ENCODE measurements at regions not wholly inside any gene's neighbourhood (a gene's known extent, or its start where the extent isn't known, plus 50 kb on each side); places are given as distances from the start of the nearest gene placed in this dataset.

GRCh38 chr2:72027426-72028161 is 120.1 kb downstream of the CYP26B1 start:
- Histone ChIP-seq H3K4me1 (ENCODE audit: control insufficient read depth in 2 of 3, insufficient read depth in 2 of 3, low read depth in 1 of 3, low read length in 3 of 3) (no peaks in the 10 kb centered on the region), H3K36me3 (ENCODE audit: control insufficient read depth in 2 of 3, insufficient read depth in 3 of 3, low read length in 3 of 3) (no peaks in the 10 kb centered on the region), H3K27ac (ENCODE audit: low read depth in 2 of 2, low read length in 2 of 2) (no peak overlapping the region), H3K9ac (ENCODE audit: low read length in 3 of 3) (no peak overlapping the region), H3K4me3 (ENCODE audit: low read length in 3 of 3) (no peak overlapping the region), H3K9me3 (ENCODE audit: control insufficient read depth in 2 of 3, insufficient read depth in 1 of 3, low read length in 3 of 3) (no peaks in the 10 kb centered on the region), H3K27me3 (ENCODE audit: control insufficient read depth, insufficient read depth, low read length) (no peaks in the 10 kb centered on the region)
- intact Hi-C loops (cut with DNase I) = no loop called here
- DNase-seq (peak in 1 of 5 donors; percentile 3), FAIRE-seq (no peak)
- TF ChIP-seq CTCF (IDR thresholded peaks at IDR 0.05; ENCODE audit: borderline replicate concordance, extremely low read depth, insufficient read depth) = no peak

- no peak overlapping the region for H3K9ac ChIP-seq (ENCODE audit: low read length in 3 of 3)
- FAIRE-seq = no peak
- H3K4me1 ChIP-seq (ENCODE audit: control insufficient read depth in 2 of 3, insufficient read depth in 2 of 3, low read depth in 1 of 3, low read length in 3 of 3) = no peaks in the 10 kb centered on the region
- H3K9me3 ChIP-seq (ENCODE audit: control insufficient read depth in 2 of 3, insufficient read depth in 1 of 3, low read length in 3 of 3) = no peaks in the 10 kb centered on the region
- H3K4me3 ChIP-seq (ENCODE audit: low read length in 3 of 3) = no peak overlapping the region
- H3K36me3 ChIP-seq (ENCODE audit: control insufficient read depth in 2 of 3, insufficient read depth in 3 of 3, low read length in 3 of 3) = no peaks in the 10 kb centered on the region
- TF ChIP-seq CTCF (IDR thresholded peaks at IDR 0.05; ENCODE audit: borderline replicate concordance, extremely low read depth, insufficient read depth) = no peak
- intact Hi-C loops (cut with DNase I) = no loop called here
- H3K27me3 ChIP-seq (ENCODE audit: control insufficient read depth, insufficient read depth, low read length) = no peaks in the 10 kb centered on the region
- H3K27ac ChIP-seq (ENCODE audit: low read depth in 2 of 2, low read length in 2 of 2) = no peak overlapping the region
- peak in 1 of 5 donors; percentile 6 for DNase-seq
Measured at GRCh38 chr2:72026819-72027425, 120.7 kb downstream of the CYP26B1 start.

GRCh38 chr2:72024451-72025175 is 123.0 kb downstream of the CYP26B1 start:
- Histone ChIP-seq H3K27me3 (ENCODE audit: control insufficient read depth, insufficient read depth, low read length) (no peaks in the 10 kb centered on the region), H3K4me1 (ENCODE audit: control insufficient read depth in 2 of 3, insufficient read depth in 2 of 3, low read depth in 1 of 3, low read length in 3 of 3) (no peaks in the 10 kb centered on the region), H3K9me3 (ENCODE audit: control insufficient read depth in 2 of 3, insufficient read depth in 1 of 3, low read length in 3 of 3) (no peaks in the 10 kb centered on the region), H3K27ac (ENCODE audit: low read depth in 2 of 2, low read length in 2 of 2) (no peak overlapping the region), H3K36me3 (ENCODE audit: control insufficient read depth in 2 of 3, insufficient read depth in 3 of 3, low read length in 3 of 3) (no peaks in the 10 kb centered on the region), H3K9ac (ENCODE audit: low read length in 3 of 3) (no peak overlapping the region), H3K4me3 (ENCODE audit: low read length in 3 of 3) (no peak overlapping the region)
- DNase-seq = peak in 1 of 5 donors; percentile 20
- intact Hi-C loops (cut with DNase I) = no loop called here
- FAIRE-seq = no peak
- no peak for TF ChIP-seq CTCF (IDR thresholded peaks at IDR 0.05; ENCODE audit: borderline replicate concordance, extremely low read depth, insufficient read depth)
